Cardiac muscle cell (in vitro differentiated cells and primary cell): ENCODE measurements at regions not wholly inside any gene's neighbourhood (a gene's known extent, or its start where the extent isn't known, plus 50 kb on each side); places are given as distances from the start of the nearest gene placed in this dataset.

Experiments
- DNase-seq, 2 donors: peaks; one replicate each; pipeline versions ENCODE4 v3.0.0 to v3.0.0-alpha.2; 2010 to 2017; ENCODE audit warnings: low read depth in 1 of 2, low spot score in 1 of 2
- H3K27ac ChIP-seq: fragments of 200-600 bp; sonication (generic); 2 replicates; pipeline ENCODE4 v1.5.1; 2016
- H3K27me3 ChIP-seq: fragments of 200-600 bp; sonication (generic); 2 replicates; pipeline ENCODE4 v1.6.0; 2016; ENCODE audit warnings: control low read depth
- H3K36me3 ChIP-seq: fragments of 200-600 bp; sonication (generic); 2 replicates; pipeline ENCODE4 v1.5.1; 2016; ENCODE audit warnings: control low read depth
- H3K4me1 ChIP-seq: fragments of 200-600 bp; sonication (generic); 2 replicates; pipeline ENCODE4 v1.8.1; 2017; ENCODE audit warnings: low read depth, mild to moderate bottlenecking, mixed run types
- H3K4me3 ChIP-seq: fragments of 200-600 bp; sonication (generic); 2 replicates; pipeline ENCODE4 v1.5.1; 2016; ENCODE audit warnings: mild to moderate bottlenecking
- H3K9me3 ChIP-seq: fragments of 200-600 bp; sonication (generic); 2 replicates; pipeline ENCODE4 v1.5.1; 2017; ENCODE audit warnings: low read depth, mild to moderate bottlenecking, control low read depth
- CTCF ChIP-seq: IDR thresholded peaks from 2 replicates; pipeline ENCODE4 v1.5.1; 2012; ENCODE audit warnings: low read depth, mild to moderate bottlenecking, low read length

- no peak for TF ChIP-seq CTCF
- no peak for DNase-seq
- no peak overlapping the region for H3K4me3 ChIP-seq
These were observed 651.5 kb upstream of the NRP1 start for GRCh38 chr10:33986016-33986415.

GRCh38 chr10:33982995-33983394 lies 648.5 kb upstream of the NRP1 start:
- H3K36me3 ChIP-seq, result no peaks in the 10 kb centered on the region
- TF ChIP-seq CTCF, result no peak

More at GRCh38 chr10:33986016-33986415, 651.5 kb upstream of the NRP1 start:
- Histone ChIP-seq H3K27ac (no peak overlapping the region), H3K36me3 (no peaks in the 10 kb centered on the region), H3K4me1 (no peaks in the 10 kb centered on the region), H3K27me3 (no peaks in the 10 kb centered on the region), H3K9me3 (no peaks in the 10 kb centered on the region)

GRCh38 chr10:33981301-33981700 lies 646.8 kb upstream of the NRP1 start:
- Histone ChIP-seq H3K36me3 (no peaks in the 10 kb centered on the region), H3K27me3 (no peaks in the 10 kb centered on the region), H3K4me3 (no peak overlapping the region), H3K4me1 (peaks cover 7% of the 10 kb centered on the region), H3K27ac (no peak overlapping the region), H3K9me3 (no peaks in the 10 kb centered on the region)
- no peak for TF ChIP-seq CTCF
- no peak for DNase-seq

More at GRCh38 chr10:33982995-33983394, 648.5 kb upstream of the NRP1 start:
- no peak for DNase-seq
- Histone ChIP-seq H3K4me3 (no peak overlapping the region), H3K27me3 (no peaks in the 10 kb centered on the region), H3K9me3 (no peaks in the 10 kb centered on the region), H3K4me1 (no peaks in the 10 kb centered on the region), H3K27ac (no peak overlapping the region)

GRCh38 chr10:33979195-33979594 lies 644.7 kb upstream of the NRP1 start:
- H3K27me3 ChIP-seq, result no peaks in the 10 kb centered on the region
- TF ChIP-seq CTCF, result no peak
- H3K36me3 ChIP-seq, result no peaks in the 10 kb centered on the region
- DNase-seq, result no peak
- H3K4me3 ChIP-seq, result no peak overlapping the region
- no peaks in the 10 kb centered on the region for H3K9me3 ChIP-seq
- H3K27ac ChIP-seq, result no peak overlapping the region
- peaks cover 8% of the 10 kb centered on the region for H3K4me1 ChIP-seq

GRCh38 chr10:33975481-33975880 lies 641.0 kb upstream of the NRP1 start:
- no peak for DNase-seq
- Histone ChIP-seq H3K4me3 (no peak overlapping the region), H3K36me3 (no peaks in the 10 kb centered on the region), H3K9me3 (no peaks in the 10 kb centered on the region), H3K27me3 (no peaks in the 10 kb centered on the region), H3K4me1 (peaks cover 17% of the 10 kb centered on the region), H3K27ac (no peak overlapping the region)
- TF ChIP-seq CTCF, result no peak

GRCh38 chr10:33974976-33975478 lies 640.6 kb upstream of the NRP1 start:
- no peak for DNase-seq
- H3K27ac ChIP-seq, result no peak overlapping the region
- no peaks in the 10 kb centered on the region for H3K9me3 ChIP-seq
- H3K4me3 ChIP-seq, result no peak overlapping the region
- H3K4me1 ChIP-seq, result peaks cover 17% of the 10 kb centered on the region
- no peaks in the 10 kb centered on the region for H3K36me3 ChIP-seq
- no peak for TF ChIP-seq CTCF
- H3K27me3 ChIP-seq, result no peaks in the 10 kb centered on the region
